K562 (cell line): ENCODE measurements at regions not wholly inside any gene's neighbourhood (a gene's known extent, or its start where the extent isn't known, plus 50 kb on each side); places are given as distances from the start of the nearest gene placed in this dataset.

Experiments used
- ATAC-seq: fragments of 200-7000 bp; cut with Tn5 transposase; 3 replicates; pipeline ENCODE4 v1.9.1; 2020; ENCODE audit warnings: moderate library complexity
- BruUV-seq: library from RNA; stranded (reverse); fragments of 400-500 nt; replicated peaks from 2 replicates; lab custom pipeline; 2021; lab: Mats Ljungman, UMichigan
- CTCF ChIA-PET: fragments of 300-600 bp; formaldehyde crosslinking; extraction: SDS; loops from one replicate; lab custom pipeline; 2021; ENCODE audit warnings: low intra/inter-chr PET ratio; lab: Yijun Ruan, JAX
- POLR2A ChIA-PET: fragments of 300-600, 350-650 bp; sonication (Branson Sonifier 250); formaldehyde crosslinking; extraction: SDS; loops from one replicate; lab custom pipeline; 2021; ENCODE audit warnings: antibody characterized with exemption, inconsistent platforms; lab: Yijun Ruan, JAX
- DNase-seq, 4 experiments: peaks; one replicate each; pipeline versions ENCODE4 v3.0.0 to v3.0.0-alpha.2; 2011 to 2018; ENCODE audit warnings: low spot score in 3 of 4, mixed read lengths in 3 of 4; ENCODE audit errors: extremely low read depth in 1 of 4
- FAIRE-seq: peaks from 2 replicates; lab custom pipeline; 2011; peaks lifted over from hg19 to GRCh38; lab: Jason Lieb, UNC
- H2AFZ ChIP-seq: 2 replicates; pipeline ENCODE4 v1.6.0; 2011; ENCODE audit warnings: low read depth, low read length, control low read depth, inconsistent platforms
- H3K27ac ChIP-seq: fragments of 200-600 bp; 3 replicates; pipeline ENCODE4 v1.8.0; 2011; ENCODE audit warnings: low read depth, mild to moderate bottlenecking, control low read depth, inconsistent platforms, low read length, moderate library complexity, mixed read lengths; ENCODE audit errors: extremely low read depth
- H3K27me3 ChIP-seq, 2 experiments: fragments of 300-600 bp in 1 of 2; 2 replicates in 1 of 2; 3 replicates in 1 of 2; pipeline versions ENCODE4 v1.6.0 to v1.8.0; 2011; ENCODE audit warnings: inconsistent platforms in 2 of 2, low read length in 2 of 2, mild to moderate bottlenecking in 1 of 2, mixed read lengths in 1 of 2, moderate library complexity in 1 of 2; ENCODE audit not compliant: control insufficient read depth in 2 of 2, insufficient read depth in 2 of 2
- H3K36me3 ChIP-seq: fragments of 300-600 bp; 3 replicates; pipeline ENCODE4 v1.8.0; 2011; ENCODE audit warnings: mild to moderate bottlenecking, low read length, inconsistent platforms; ENCODE audit not compliant: control insufficient read depth, insufficient read depth
- H3K4me1 ChIP-seq, 2 experiments: fragments of 200-600 bp in 1 of 2; replicated peaks in 1 of 2; 2 replicates in 1 of 2; 3 replicates in 1 of 2; pipeline versions ENCODE4 v1.5.1 to v1.8.0; 2011; ENCODE audit warnings: inconsistent platforms in 2 of 2, low read length in 2 of 2, mild to moderate bottlenecking in 1 of 2, mixed read lengths in 1 of 2, moderate library complexity in 1 of 2; ENCODE audit not compliant: control insufficient read depth in 2 of 2, insufficient read depth in 2 of 2
- H3K4me2 ChIP-seq: 2 replicates; pipeline ENCODE4 v1.6.1; 2011; ENCODE audit warnings: low read length, control low read depth, inconsistent platforms, mixed read lengths; ENCODE audit not compliant: insufficient read depth
- H3K4me3 ChIP-seq: fragments of 200-600 bp; sonication (generic), shearing (Covaris generic); 2 replicates; pipeline ENCODE4 v1.5.1; 2016; ENCODE audit warnings: control low read depth, inconsistent platforms
- H3K79me2 ChIP-seq: fragments of 200-600 bp; 3 replicates; pipeline ENCODE4 v1.8.0; 2011; ENCODE audit warnings: low read length, inconsistent platforms; ENCODE audit not compliant: control insufficient read depth, insufficient read depth
- H3K9ac ChIP-seq, 2 experiments: 2 replicates each; pipeline versions ENCODE4 v1.6.0 to v1.6.1; 2011; ENCODE audit warnings: low read depth in 2 of 2, low read length in 2 of 2, control low read depth in 1 of 2, inconsistent platforms in 1 of 2, mild to moderate bottlenecking in 1 of 2, mixed read lengths in 1 of 2; ENCODE audit not compliant: insufficient read depth in 1 of 2
- H3K9me1 ChIP-seq: one replicate; pipeline ENCODE4 v1.6.0; 2011; ENCODE audit warnings: inconsistent platforms, mild to moderate bottlenecking, low read length, moderate library complexity; ENCODE audit not compliant: control insufficient read depth, insufficient read depth
- H3K9me3 ChIP-seq: replicated peaks from 2 replicates; pipeline ENCODE4 v1.5.1; 2011; ENCODE audit warnings: low read depth, low read length, inconsistent platforms; ENCODE audit not compliant: control insufficient read depth, insufficient read depth
- H4K20me1 ChIP-seq: replicated peaks from 2 replicates; pipeline ENCODE4 v1.6.1; 2011; ENCODE audit warnings: low read length, inconsistent platforms, mixed read lengths; ENCODE audit not compliant: control insufficient read depth, insufficient read depth
- JUND ChIP-seq, 2 experiments: IDR thresholded peaks; 2 replicates in 1 of 2; 3 replicates in 1 of 2; pipeline ENCODE4 v1.6.1; 2011; ENCODE audit warnings: borderline replicate concordance in 2 of 2, low read depth in 2 of 2, low read length in 2 of 2, improper control_type of control experiment in 1 of 2, missing biosample characterization in 1 of 2, missing genetic modification characterization in 1 of 2, missing genetic modification reagents in 1 of 2
- RBM17 ChIP-seq: fragments of 200-400 bp; formaldehyde crosslinking; IDR thresholded peaks from 2 replicates; pipeline ENCODE4 v1.6.1; 2017; ENCODE audit warnings: low read depth, mild to moderate bottlenecking, low read length, borderline replicate concordance
- SMARCE1 ChIP-seq: fragments of 450-650 bp; IDR thresholded peaks from 2 replicates; pipeline ENCODE4 v1.7.1; 2016; ENCODE audit warnings: mild to moderate bottlenecking
- WGBS: fragments of 100-300 bp; shearing (Covaris generic); methylation state at CpG from one replicate; pipeline ENCODE4 v1.1.6; 2016; ENCODE audit warnings: low coverage, mixed read lengths; ENCODE audit not compliant: insufficient coverage; ENCODE audit errors: missing lambda C conversion rate; 5-methylcytosine and 5-hydroxymethylcytosine counted together
- in situ Hi-C: fragments of 300-500 bp; cut with MboI; formaldehyde crosslinking; loops from 4 replicates; pipeline ENCODE4 v1.15.0; 2018; ENCODE audit warnings: inconsistent platforms, mixed read lengths
- intact Hi-C: fragments of 100-400 bp; cut with micrococcal nuclease; formaldehyde crosslinking; loops from 2 replicates; pipeline ENCODE4 v1.14.2; 2022
- TF ChIP-seq, protein P1 (sequence below): fragments of 250-450 bp; sonication (Bioruptor Pico); IDR thresholded peaks from 2 replicates; pipeline ENCODE4 v1.9.0; 2021; ENCODE audit warnings: mild to moderate bottlenecking, inconsistent platforms
- TF ChIP-seq, protein P2 (sequence below): fragments of 450-650 bp; IDR thresholded peaks from 2 replicates; pipeline ENCODE4 v1.6.1; 2016; ENCODE audit warnings: low read depth
- TF ChIP-seq, protein P3 (sequence below): sonication (generic); formaldehyde crosslinking; IDR thresholded peaks from 2 replicates; pipeline ENCODE4 v1.8.1; 2023; ENCODE audit warnings: missing genetic modification reagents, mild to moderate bottlenecking, borderline replicate concordance

- ATAC-seq (no peak), FAIRE-seq (no peak), DNase-seq (no peak)
- ChIA-PET CTCF (no interaction called here), POLR2A (no interaction called here)
- intact Hi-C loops (no loop called here), in situ Hi-C loops (no loop called here)
- no peak overlapping the region for H3K27ac ChIP-seq
- H3K4me2 ChIP-seq = no peak overlapping the region
- H4K20me1 ChIP-seq = no peaks in the 10 kb centered on the region
- no peak overlapping the region for H3K9ac ChIP-seq
- WGBS = 0% methylated on average over 2 of the region's 3 CpGs
- no peak overlapping the region for H3K4me3 ChIP-seq
- H3K9me3 ChIP-seq = no peaks in the 10 kb centered on the region
- H3K27me3 ChIP-seq = no peaks in the 10 kb centered on the region
- no peaks in the 10 kb centered on the region for H3K4me1 ChIP-seq
- no peaks in the 10 kb centered on the region for H3K9me1 ChIP-seq
- H3K79me2 ChIP-seq = no peaks in the 10 kb centered on the region
- no TSS peak for BruUV-seq
- H2AFZ ChIP-seq = no peak overlapping the region
- no peaks in the 10 kb centered on the region for H3K36me3 ChIP-seq
- TF ChIP-seq, protein P1, sequence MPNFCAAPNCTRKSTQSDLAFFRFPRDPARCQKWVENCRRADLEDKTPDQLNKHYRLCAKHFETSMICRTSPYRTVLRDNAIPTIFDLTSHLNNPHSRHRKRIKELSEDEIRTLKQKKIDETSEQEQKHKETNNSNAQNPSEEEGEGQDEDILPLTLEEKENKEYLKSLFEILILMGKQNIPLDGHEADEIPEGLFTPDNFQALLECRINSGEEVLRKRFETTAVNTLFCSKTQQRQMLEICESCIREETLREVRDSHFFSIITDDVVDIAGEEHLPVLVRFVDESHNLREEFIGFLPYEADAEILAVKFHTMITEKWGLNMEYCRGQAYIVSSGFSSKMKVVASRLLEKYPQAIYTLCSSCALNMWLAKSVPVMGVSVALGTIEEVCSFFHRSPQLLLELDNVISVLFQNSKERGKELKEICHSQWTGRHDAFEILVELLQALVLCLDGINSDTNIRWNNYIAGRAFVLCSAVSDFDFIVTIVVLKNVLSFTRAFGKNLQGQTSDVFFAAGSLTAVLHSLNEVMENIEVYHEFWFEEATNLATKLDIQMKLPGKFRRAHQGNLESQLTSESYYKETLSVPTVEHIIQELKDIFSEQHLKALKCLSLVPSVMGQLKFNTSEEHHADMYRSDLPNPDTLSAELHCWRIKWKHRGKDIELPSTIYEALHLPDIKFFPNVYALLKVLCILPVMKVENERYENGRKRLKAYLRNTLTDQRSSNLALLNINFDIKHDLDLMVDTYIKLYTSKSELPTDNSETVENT (CRISPR knock-in tag) = no peak
- TF ChIP-seq SMARCE1 (no peak), JUND (IDR thresholded peaks at IDR 0.05; ENCODE audit: borderline replicate concordance, low read depth, low read length) (no peak), JUND (tag; IDR thresholded peaks at IDR 0.05; ENCODE audit: borderline replicate concordance, low read depth, low read length) (no peak), RBM17 (no peak)
- TF ChIP-seq, protein P2, sequence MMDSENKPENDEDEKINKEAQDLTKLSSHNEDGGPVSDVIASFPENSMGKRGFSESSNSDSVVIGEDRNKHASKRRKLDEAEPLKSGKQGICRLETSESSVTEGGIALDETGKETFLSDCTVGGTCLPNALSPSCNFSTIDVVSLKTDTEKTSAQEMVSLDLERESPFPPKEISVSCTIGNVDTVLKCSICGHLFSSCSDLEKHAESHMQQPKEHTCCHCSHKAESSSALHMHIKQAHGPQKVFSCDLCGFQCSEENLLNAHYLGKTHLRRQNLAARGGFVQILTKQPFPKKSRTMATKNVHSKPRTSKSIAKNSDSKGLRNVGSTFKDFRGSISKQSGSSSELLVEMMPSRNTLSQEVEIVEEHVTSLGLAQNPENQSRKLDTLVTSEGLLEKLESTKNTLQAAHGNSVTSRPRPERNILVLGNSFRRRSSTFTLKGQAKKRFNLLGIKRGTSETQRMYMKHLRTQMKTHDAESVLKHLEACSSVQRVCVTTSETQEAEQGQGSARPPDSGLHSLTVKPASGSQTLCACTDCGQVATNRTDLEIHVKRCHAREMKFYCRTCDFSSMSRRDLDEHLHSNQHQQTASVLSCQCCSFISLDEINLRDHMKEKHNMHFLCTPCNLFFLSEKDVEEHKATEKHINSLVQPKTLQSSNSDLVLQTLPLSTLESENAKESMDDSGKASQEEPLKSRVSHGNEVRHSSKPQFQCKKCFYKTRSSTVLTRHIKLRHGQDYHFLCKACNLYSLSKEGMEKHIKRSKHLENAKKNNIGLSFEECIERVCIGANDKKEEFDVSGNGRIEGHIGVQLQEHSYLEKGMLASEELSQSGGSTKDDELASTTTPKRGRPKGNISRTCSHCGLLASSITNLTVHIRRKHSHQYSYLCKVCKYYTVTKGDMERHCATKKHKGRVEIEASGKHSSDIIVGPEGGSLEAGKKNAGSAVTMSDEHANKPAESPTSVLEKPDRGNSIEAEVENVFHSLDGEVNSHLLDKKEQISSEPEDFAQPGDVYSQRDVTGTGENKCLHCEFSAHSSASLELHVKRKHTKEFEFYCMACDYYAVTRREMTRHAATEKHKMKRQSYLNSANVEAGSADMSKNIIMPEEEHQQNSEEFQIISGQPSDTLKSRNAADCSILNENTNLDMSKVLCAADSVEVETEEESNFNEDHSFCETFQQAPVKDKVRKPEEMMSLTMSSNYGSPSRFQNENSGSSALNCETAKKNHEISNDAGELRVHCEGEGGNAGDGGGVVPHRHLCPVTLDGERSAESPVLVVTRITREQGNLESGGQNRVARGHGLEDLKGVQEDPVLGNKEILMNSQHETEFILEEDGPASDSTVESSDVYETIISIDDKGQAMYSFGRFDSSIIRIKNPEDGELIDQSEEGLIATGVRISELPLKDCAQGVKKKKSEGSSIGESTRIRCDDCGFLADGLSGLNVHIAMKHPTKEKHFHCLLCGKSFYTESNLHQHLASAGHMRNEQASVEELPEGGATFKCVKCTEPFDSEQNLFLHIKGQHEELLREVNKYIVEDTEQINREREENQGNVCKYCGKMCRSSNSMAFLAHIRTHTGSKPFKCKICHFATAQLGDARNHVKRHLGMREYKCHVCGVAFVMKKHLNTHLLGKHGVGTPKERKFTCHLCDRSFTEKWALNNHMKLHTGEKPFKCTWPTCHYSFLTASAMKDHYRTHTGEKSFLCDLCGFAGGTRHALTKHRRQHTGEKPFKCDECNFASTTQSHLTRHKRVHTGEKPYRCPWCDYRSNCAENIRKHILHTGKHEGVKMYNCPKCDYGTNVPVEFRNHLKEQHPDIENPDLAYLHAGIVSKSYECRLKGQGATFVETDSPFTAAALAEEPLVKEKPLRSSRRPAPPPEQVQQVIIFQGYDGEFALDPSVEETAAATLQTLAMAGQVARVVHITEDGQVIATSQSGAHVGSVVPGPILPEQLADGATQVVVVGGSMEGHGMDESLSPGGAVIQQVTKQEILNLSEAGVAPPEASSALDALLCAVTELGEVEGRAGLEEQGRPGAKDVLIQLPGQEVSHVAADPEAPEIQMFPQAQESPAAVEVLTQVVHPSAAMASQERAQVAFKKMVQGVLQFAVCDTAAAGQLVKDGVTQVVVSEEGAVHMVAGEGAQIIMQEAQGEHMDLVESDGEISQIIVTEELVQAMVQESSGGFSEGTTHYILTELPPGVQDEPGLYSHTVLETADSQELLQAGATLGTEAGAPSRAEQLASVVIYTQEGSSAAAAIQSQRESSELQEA = no peak
- TF ChIP-seq, protein P3, sequence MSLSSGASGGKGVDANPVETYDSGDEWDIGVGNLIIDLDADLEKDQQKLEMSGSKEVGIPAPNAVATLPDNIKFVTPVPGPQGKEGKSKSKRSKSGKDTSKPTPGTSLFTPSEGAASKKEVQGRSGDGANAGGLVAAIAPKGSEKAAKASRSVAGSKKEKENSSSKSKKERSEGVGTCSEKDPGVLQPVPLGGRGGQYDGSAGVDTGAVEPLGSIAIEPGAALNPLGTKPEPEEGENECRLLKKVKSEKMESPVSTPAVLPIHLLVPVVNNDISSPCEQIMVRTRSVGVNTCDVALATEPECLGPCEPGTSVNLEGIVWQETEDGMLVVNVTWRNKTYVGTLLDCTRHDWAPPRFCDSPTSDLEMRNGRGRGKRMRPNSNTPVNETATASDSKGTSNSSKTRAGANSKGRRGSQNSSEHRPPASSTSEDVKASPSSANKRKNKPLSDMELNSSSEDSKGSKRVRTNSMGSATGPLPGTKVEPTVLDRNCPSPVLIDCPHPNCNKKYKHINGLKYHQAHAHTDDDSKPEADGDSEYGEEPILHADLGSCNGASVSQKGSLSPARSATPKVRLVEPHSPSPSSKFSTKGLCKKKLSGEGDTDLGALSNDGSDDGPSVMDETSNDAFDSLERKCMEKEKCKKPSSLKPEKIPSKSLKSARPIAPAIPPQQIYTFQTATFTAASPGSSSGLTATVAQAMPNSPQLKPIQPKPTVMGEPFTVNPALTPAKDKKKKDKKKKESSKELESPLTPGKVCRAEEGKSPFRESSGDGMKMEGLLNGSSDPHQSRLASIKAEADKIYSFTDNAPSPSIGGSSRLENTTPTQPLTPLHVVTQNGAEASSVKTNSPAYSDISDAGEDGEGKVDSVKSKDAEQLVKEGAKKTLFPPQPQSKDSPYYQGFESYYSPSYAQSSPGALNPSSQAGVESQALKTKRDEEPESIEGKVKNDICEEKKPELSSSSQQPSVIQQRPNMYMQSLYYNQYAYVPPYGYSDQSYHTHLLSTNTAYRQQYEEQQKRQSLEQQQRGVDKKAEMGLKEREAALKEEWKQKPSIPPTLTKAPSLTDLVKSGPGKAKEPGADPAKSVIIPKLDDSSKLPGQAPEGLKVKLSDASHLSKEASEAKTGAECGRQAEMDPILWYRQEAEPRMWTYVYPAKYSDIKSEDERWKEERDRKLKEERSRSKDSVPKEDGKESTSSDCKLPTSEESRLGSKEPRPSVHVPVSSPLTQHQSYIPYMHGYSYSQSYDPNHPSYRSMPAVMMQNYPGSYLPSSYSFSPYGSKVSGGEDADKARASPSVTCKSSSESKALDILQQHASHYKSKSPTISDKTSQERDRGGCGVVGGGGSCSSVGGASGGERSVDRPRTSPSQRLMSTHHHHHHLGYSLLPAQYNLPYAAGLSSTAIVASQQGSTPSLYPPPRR (CRISPR knock-in tag) = no peak
Measured at GRCh38 chr14:98698341-98698740, 573.7 kb downstream of the BCL11B start.
